ENCODE measurements at regions not wholly inside any gene's neighbourhood (a gene's known extent, or its start where the extent isn't known, plus 50 kb on each side); places are given as distances from the start of the nearest gene placed in this dataset.
"Not testable (repeated sequence)": the region's sequence is repeated elsewhere in the genome, so short reads cannot be mapped to it uniquely, and the experiment has no call there.

GRCh38 chr15:91445695-91446228, 345.7 kb downstream of the SV2B start:
- Histone ChIP-seq H3K79me2 (ENCODE audit: low read depth) (no peaks in the 10 kb centered on the region), H3K27ac (no peak overlapping the region), H3K4me1 (no peaks in the 10 kb centered on the region), H2AFZ (replicated peaks) (no peak overlapping the region), H3K36me3 (no peaks in the 10 kb centered on the region), H3K9ac (no peak overlapping the region), H3K4me3 (no peak overlapping the region), H3K27me3 (no peaks in the 10 kb centered on the region), H3K9me3 (ENCODE audit: low read depth) (no peaks in the 10 kb centered on the region), H4K20me1 (ENCODE audit: low read depth) (no peaks in the 10 kb centered on the region), H3K4me2 (no peak overlapping the region), H3F3A (ENCODE audit: low read depth) (no peaks in the 10 kb centered on the region)
- Mint-ChIP-seq H3K27ac (no peak overlapping the region), H3K27me3 (ENCODE audit: insufficient read depth, low read depth) (no peaks in the 10 kb centered on the region), H3K36me3 (no peaks in the 10 kb centered on the region), H3K4me1 (peaks cover 6% of the 10 kb centered on the region), H3K9me3 (peaks cover 4% of the 10 kb centered on the region), H3K4me3 (no peak overlapping the region)
- no peak for TF ChIP-seq EZH2 (IDR thresholded peaks at IDR 0.05)
- TF ChIP-seq EZH2phosphoT487 (IDR thresholded peaks at IDR 0.05) = no peak
- TF ChIP-seq, protein P1, sequence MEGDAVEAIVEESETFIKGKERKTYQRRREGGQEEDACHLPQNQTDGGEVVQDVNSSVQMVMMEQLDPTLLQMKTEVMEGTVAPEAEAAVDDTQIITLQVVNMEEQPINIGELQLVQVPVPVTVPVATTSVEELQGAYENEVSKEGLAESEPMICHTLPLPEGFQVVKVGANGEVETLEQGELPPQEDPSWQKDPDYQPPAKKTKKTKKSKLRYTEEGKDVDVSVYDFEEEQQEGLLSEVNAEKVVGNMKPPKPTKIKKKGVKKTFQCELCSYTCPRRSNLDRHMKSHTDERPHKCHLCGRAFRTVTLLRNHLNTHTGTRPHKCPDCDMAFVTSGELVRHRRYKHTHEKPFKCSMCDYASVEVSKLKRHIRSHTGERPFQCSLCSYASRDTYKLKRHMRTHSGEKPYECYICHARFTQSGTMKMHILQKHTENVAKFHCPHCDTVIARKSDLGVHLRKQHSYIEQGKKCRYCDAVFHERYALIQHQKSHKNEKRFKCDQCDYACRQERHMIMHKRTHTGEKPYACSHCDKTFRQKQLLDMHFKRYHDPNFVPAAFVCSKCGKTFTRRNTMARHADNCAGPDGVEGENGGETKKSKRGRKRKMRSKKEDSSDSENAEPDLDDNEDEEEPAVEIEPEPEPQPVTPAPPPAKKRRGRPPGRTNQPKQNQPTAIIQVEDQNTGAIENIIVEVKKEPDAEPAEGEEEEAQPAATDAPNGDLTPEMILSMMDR (IDR thresholded peaks at IDR 0.05) = no peak
- no peak for DNase-seq (ENCODE audit: low spot score)

- Histone ChIP-seq H2AFZ (replicated peaks) (no peak overlapping the region), H3K4me1 (no peaks in the 10 kb centered on the region), H3K9ac (no peak overlapping the region), H3K79me2 (ENCODE audit: low read depth) (no peaks in the 10 kb centered on the region), H3K27me3 (no peaks in the 10 kb centered on the region), H3K9me3 (ENCODE audit: low read depth) (no peaks in the 10 kb centered on the region), H3K27ac (no peak overlapping the region), H4K20me1 (ENCODE audit: low read depth) (no peaks in the 10 kb centered on the region), H3K36me3 (no peaks in the 10 kb centered on the region), H3F3A (ENCODE audit: low read depth) (no peaks in the 10 kb centered on the region), H3K4me2 (no peak overlapping the region), H3K4me3 (no peak overlapping the region)
- no peak overlapping the region for H3K27ac Mint-ChIP-seq
- peaks cover 15% of the 10 kb centered on the region for H3K9me3 Mint-ChIP-seq
- H3K4me1 Mint-ChIP-seq = peaks cover 6% of the 10 kb centered on the region
- H3K4me3 Mint-ChIP-seq = no peak overlapping the region
- peaks cover 3% of the 10 kb centered on the region for H3K27me3 Mint-ChIP-seq (ENCODE audit: insufficient read depth, low read depth)
- H3K36me3 Mint-ChIP-seq = no peaks in the 10 kb centered on the region
- TF ChIP-seq EZH2 (IDR thresholded peaks at IDR 0.05) = no peak
- TF ChIP-seq, protein P1 (IDR thresholded peaks at IDR 0.05) = no peak
- no peak for TF ChIP-seq EZH2phosphoT487 (IDR thresholded peaks at IDR 0.05)
- no peak for DNase-seq (ENCODE audit: low spot score)
These were observed 348.1 kb downstream of the SV2B start for GRCh38 chr15:91447991-91448644.

DNA sequence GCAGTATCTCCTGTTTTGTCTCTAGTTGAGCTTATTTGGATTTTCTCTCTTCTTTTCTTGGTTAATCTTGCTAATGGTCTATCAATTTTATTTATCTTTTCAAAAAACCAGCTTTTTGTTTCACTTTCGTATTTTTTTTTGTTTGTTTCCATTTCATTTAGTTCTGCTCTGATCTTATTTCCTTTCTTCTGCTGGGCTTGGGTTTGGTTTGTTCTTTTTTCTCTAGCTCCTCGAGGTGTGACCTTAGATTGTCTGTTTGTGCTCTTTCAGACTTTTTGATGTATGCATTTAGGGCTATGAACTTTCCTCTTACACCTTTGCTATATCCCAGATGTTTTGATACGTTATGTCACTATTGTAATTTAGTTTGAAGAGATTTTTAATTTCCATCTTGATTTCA, 353.3 kb downstream of the SV2B start:
- not testable (repeated sequence) for H2AFZ ChIP-seq (replicated peaks); H3F3A ChIP-seq (ENCODE audit: low read depth); H3K27me3 Mint-ChIP-seq (ENCODE audit: insufficient read depth, low read depth); H3K4me3 Mint-ChIP-seq; DNase-seq (ENCODE audit: low spot score); H3K4me1 ChIP-seq; H4K20me1 ChIP-seq (ENCODE audit: low read depth); H3K4me2 ChIP-seq; H3K36me3 ChIP-seq; H3K79me2 ChIP-seq (ENCODE audit: low read depth); H3K9ac ChIP-seq; H3K27ac Mint-ChIP-seq; H3K27ac ChIP-seq; H3K4me1 Mint-ChIP-seq; H3K36me3 Mint-ChIP-seq; H3K4me3 ChIP-seq; H3K27me3 ChIP-seq; H3K9me3 ChIP-seq (ENCODE audit: low read depth)
- peaks cover 24% of the 10 kb centered on the region for H3K9me3 Mint-ChIP-seq

GRCh38 chr15:91456251-91456718, 356.2 kb downstream of the SV2B start:
- Histone ChIP-seq H3K9ac (no peak overlapping the region), H2AFZ (replicated peaks) (no peak overlapping the region), H3K27ac (no peak overlapping the region), H3K4me2 (no peak overlapping the region), H3K9me3 (ENCODE audit: low read depth) (no peaks in the 10 kb centered on the region), H3K27me3 (no peaks in the 10 kb centered on the region), H3K36me3 (no peaks in the 10 kb centered on the region), H3K4me1 (no peaks in the 10 kb centered on the region), H4K20me1 (ENCODE audit: low read depth) (no peaks in the 10 kb centered on the region), H3K4me3 (no peak overlapping the region), H3K79me2 (ENCODE audit: low read depth) (no peaks in the 10 kb centered on the region), H3F3A (ENCODE audit: low read depth) (no peaks in the 10 kb centered on the region)
- Mint-ChIP-seq H3K27me3 (ENCODE audit: insufficient read depth, low read depth) (peaks cover 3% of the 10 kb centered on the region), H3K9me3 (peaks cover 21% of the 10 kb centered on the region), H3K27ac (no peak overlapping the region), H3K4me1 (peaks cover 3% of the 10 kb centered on the region), H3K36me3 (no peaks in the 10 kb centered on the region), H3K4me3 (no peak overlapping the region)
- DNase-seq (ENCODE audit: low spot score) = no peak
- TF ChIP-seq EZH2phosphoT487 (IDR thresholded peaks at IDR 0.05) = no peak
- TF ChIP-seq EZH2 (IDR thresholded peaks at IDR 0.05) = no peak
- TF ChIP-seq, protein P1 (IDR thresholded peaks at IDR 0.05) = no peak

Measured in neural progenitor cell (in vitro differentiated cells).